Mucosa of descending colon (tissue), 3 donors: ENCODE measurements at regions not wholly inside any gene's neighbourhood (a gene's known extent, or its start where the extent isn't known, plus 50 kb on each side); places are given as distances from the start of the nearest gene placed in this dataset.

Source experiments
- ATAC-seq: fragments of 200-7000 bp; cut with Tn5 transposase; one replicate; pipeline ENCODE4 v1.9.1; 2020; ENCODE audit warnings: mild to moderate bottlenecking, moderate library complexity
- DNase-seq, 3 donors: peaks; one replicate each; pipeline ENCODE4 v3.0.0-alpha.2; 2020
- H3K36me3 ChIP-seq: fragments of 200-600 bp; one replicate; pipeline ENCODE4 v1.8.0; 2021; ENCODE audit warnings: low read depth, mild to moderate bottlenecking
- H3K4me1 ChIP-seq: fragments of 200-600 bp; one replicate; pipeline ENCODE4 v1.8.0; 2021; ENCODE audit warnings: low read depth, mild to moderate bottlenecking
- H3K4me3 ChIP-seq: fragments of 200-600 bp; one replicate; pipeline ENCODE4 v1.8.0; 2021; ENCODE audit warnings: mild to moderate bottlenecking
- H3K9me3 ChIP-seq: fragments of 200-600 bp; one replicate; pipeline ENCODE4 v1.8.0; 2021; ENCODE audit warnings: mild to moderate bottlenecking
- CTCF ChIP-seq: fragments of 200-600 bp; IDR thresholded peaks from one replicate; pipeline ENCODE4 v1.8.0; 2022; ENCODE audit warnings: antibody characterized with exemption, mild to moderate bottlenecking
- intact Hi-C, 2 donors: fragments of 100-400 bp; cut with DNase I in 1 of 2; cut with micrococcal nuclease in 1 of 2; formaldehyde crosslinking; loops; one replicate each; pipeline versions ENCODE4 v1.11.0 to v1.11.1; 2022; cut with DNase I, micrococcal nuclease
- donor health status: DM: no; HTN: no; CAD: no; lungs with moderate emphysema.
- donor health status: DM: no; HTN: no; CAD: no.
- donor health status: DM: no; HTN: yes; CAD: no.

DNA sequence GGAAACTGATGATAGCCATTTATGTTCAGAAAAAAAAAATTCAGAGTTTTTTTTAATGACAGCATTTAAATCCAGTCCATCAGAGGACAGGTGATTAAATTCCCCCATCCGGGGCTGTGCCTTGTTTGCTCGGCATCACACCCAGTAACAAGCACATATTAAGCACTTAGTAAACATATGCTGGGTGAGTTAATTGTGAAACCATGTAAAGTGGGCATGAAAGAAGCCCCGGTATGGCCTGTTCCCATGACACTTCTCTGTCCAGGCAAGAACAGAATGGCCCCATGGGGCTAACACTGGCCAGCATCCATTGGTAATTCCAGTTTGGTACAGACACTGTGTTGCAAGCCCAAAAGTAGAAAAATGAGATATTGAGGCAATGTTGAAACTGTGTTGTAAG lies 220.8 kb upstream of the RNF32 start:
- H3K4me3 ChIP-seq: no peak overlapping the region
- no peaks in the 10 kb centered on the region for H3K9me3 ChIP-seq
- H3K4me1 ChIP-seq: no peaks in the 10 kb centered on the region
- no peak for DNase-seq
- TF ChIP-seq CTCF: no peak
- ATAC-seq: no peak
- intact Hi-C loops: no loop called here
- no peaks in the 10 kb centered on the region for H3K36me3 ChIP-seq

- no peaks in the 10 kb centered on the region for H3K4me1 ChIP-seq
Observed at GRCh38 chr7:156402255-156402654, 238.3 kb upstream of the RNF32 start.

DNA sequence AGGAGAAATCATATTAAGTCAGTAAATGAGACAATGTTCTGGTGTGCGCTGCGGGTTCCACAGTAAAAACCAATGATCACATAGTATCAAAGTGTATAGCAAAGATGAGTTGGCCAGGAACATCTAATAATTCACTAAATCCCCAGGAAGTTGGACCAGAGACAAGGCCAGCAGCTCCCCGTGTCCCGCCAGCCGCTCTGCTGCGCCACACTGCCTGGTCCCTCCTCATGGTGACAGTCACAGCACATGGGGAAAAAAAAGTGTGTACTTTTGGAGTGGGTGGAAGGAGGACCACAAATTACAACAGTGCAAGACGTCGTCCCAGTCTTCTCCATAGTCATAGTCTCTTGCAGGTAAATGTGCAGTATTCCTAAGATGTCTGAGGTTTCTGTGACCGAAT lies 239.0 kb upstream of the RNF32 start:
- no peak for TF ChIP-seq CTCF
- Histone ChIP-seq H3K4me3 (no peak overlapping the region), H3K4me1 (no peaks in the 10 kb centered on the region), H3K36me3 (no peaks in the 10 kb centered on the region), H3K9me3 (no peaks in the 10 kb centered on the region)
- ATAC-seq (no peak), DNase-seq (no peak)
- intact Hi-C loops: no loop called here

More at GRCh38 chr7:156402255-156402654, 238.3 kb upstream of the RNF32 start:
- no peaks in the 10 kb centered on the region for H3K9me3 ChIP-seq
- no peaks in the 10 kb centered on the region for H3K36me3 ChIP-seq
- ATAC-seq (no peak), DNase-seq (no peak)
- H3K4me3 ChIP-seq: no peak overlapping the region
- TF ChIP-seq CTCF: no peak
- intact Hi-C loops: no loop called here

DNA sequence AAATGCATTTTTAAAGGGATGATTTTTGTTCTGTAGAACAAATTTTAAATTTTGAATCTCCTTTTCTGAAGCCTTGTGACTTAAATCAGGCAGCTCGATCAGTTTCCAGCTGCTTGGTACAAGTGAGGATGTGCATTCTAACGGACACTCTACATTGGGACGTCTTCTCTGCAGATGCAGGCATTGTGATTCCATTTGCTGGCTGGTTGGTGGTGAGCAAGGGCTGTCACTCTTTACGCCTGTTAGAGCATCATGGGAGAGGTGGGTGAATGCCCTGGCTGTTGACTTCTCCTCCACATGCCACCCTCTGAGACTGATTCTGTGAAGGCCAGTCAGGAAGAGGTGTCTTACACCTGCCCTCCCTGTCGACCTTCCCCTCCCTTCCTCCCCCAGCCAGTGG lies 240.5 kb upstream of the RNF32 start:
- no peaks in the 10 kb centered on the region for H3K36me3 ChIP-seq
- H3K9me3 ChIP-seq: no peaks in the 10 kb centered on the region
- no peaks in the 10 kb centered on the region for H3K4me1 ChIP-seq
- no peak overlapping the region for H3K4me3 ChIP-seq
- ATAC-seq (no peak), DNase-seq (no peak)
- no peak for TF ChIP-seq CTCF
- intact Hi-C loops: no loop called here

- no peaks in the 10 kb centered on the region for H3K9me3 ChIP-seq
- no peak for DNase-seq
- no peak for ATAC-seq
- H3K4me3 ChIP-seq: no peak overlapping the region
- no peaks in the 10 kb centered on the region for H3K36me3 ChIP-seq
- no peak for TF ChIP-seq CTCF
- no peaks in the 10 kb centered on the region for H3K4me1 ChIP-seq
- intact Hi-C loops: no loop called here
Observed at GRCh38 chr7:156397249-156397648, 243.3 kb upstream of the RNF32 start.

GRCh38 chr7:156389116-156389692 lies 251.4 kb upstream of the RNF32 start:
- no peak overlapping the region for H3K4me3 ChIP-seq
- intact Hi-C loops: no loop called here
- no peaks in the 10 kb centered on the region for H3K4me1 ChIP-seq
- no peaks in the 10 kb centered on the region for H3K9me3 ChIP-seq
- no peak for DNase-seq
- no peak for TF ChIP-seq CTCF
- H3K36me3 ChIP-seq: no peaks in the 10 kb centered on the region
- no peak for ATAC-seq
